Body of pancreas (tissue), 4 donors: ENCODE measurements at regions not wholly inside any gene's neighbourhood (a gene's known extent, or its start where the extent isn't known, plus 50 kb on each side); places are given as distances from the start of the nearest gene placed in this dataset.

Experiments
- POLR2A ChIP-seq, 3 donors: fragments of 450-650 bp; IDR thresholded peaks; one replicate each; pipeline ENCODE4 v1.6.1; 2016; ENCODE audit warnings: antibody characterized with exemption in 3 of 3, mild to moderate bottlenecking in 2 of 3
- TF ChIP-seq, protein P1 (sequence below), 7 experiments: fragments of 450-650 bp in 4 of 7; fragments of 200-600 bp in 3 of 7; sonication (generic) in 3 of 7; IDR thresholded peaks; one replicate each; pipeline ENCODE4 v1.5.1; 2016 to 2019; ENCODE audit warnings: antibody characterized with exemption in 7 of 7

DNA sequence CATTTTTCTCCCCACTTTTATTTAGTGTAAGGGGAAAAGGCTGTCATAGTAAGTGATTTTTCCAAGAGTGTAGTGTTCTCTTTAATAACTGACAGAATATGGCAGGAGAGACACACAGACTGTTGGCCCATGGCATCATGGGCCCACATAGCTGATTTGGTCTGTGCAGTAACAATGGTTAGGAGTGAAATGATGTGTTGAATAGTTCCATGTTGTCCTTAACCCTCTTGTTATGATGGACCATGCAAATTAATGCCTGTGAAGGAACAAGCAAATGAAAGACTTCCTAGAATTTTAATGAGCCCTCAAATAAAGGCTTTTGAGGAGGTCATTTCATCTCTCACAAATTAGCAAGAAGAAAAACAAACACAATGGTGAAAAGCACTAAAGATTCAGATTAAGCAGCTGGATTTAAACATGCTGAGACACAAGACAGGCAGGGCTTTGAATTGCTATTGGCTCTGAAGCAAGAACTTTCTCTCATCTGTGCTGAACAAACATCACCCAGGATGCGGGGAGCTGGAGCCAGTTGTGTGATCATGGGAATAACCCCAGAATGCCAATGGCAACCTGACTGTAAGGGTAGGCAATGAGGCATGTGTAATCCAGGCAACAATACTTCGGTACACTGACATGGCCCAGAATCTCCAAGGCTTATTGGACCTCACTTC, 136.7 kb upstream of the VEPH1 start:
- TF ChIP-seq, protein P1, sequence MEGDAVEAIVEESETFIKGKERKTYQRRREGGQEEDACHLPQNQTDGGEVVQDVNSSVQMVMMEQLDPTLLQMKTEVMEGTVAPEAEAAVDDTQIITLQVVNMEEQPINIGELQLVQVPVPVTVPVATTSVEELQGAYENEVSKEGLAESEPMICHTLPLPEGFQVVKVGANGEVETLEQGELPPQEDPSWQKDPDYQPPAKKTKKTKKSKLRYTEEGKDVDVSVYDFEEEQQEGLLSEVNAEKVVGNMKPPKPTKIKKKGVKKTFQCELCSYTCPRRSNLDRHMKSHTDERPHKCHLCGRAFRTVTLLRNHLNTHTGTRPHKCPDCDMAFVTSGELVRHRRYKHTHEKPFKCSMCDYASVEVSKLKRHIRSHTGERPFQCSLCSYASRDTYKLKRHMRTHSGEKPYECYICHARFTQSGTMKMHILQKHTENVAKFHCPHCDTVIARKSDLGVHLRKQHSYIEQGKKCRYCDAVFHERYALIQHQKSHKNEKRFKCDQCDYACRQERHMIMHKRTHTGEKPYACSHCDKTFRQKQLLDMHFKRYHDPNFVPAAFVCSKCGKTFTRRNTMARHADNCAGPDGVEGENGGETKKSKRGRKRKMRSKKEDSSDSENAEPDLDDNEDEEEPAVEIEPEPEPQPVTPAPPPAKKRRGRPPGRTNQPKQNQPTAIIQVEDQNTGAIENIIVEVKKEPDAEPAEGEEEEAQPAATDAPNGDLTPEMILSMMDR (IDR thresholded peaks at IDR 0.05) = no peak
- no peak for TF ChIP-seq POLR2A (IDR thresholded peaks at IDR 0.05)
